ENCODE measurements at regions not wholly inside any gene's neighbourhood (a gene's known extent, or its start where the extent isn't known, plus 50 kb on each side); places are given as distances from the start of the nearest gene placed in this dataset.
"Not testable (repeated sequence)": the region's sequence is repeated elsewhere in the genome, so short reads cannot be mapped to it uniquely, and the experiment has no call there.

DNA sequence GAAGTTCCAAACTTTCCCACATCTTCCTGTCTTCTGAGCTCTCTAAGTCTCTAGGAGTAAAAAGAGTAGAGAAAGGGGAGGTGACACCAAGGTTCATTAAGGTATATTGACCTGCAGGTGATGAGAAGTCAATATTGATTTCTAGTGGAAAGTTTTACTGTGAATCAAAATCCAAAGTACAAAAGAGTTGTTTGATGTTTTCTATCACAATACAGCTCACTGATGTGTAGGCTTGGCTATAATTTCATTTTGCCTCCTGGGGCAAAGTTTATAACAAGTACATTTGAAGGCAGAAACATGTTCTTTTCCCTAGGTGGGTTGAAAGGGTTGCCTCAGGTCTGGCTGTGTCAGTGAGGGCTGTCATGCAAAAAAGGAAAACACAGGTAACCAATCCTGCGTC lies 65.2 kb upstream of the LRPPRC start:
- Histone ChIP-seq H3K4me2 (ENCODE audit: insufficient read depth, low read length) (no peak overlapping the region), H3K4me1 (ENCODE audit: insufficient read depth, low read length) (no peaks in the 10 kb centered on the region), H3K27ac (ENCODE audit: low read length) (no peak overlapping the region), H3K27me3 (ENCODE audit: insufficient read depth, low read length, poor library complexity) (no peaks in the 10 kb centered on the region), H3K9me3 (ENCODE audit: insufficient read depth, low read length, severe bottlenecking) (no peaks in the 10 kb centered on the region), H4K20me1 (ENCODE audit: insufficient read depth, low read length) (no peaks in the 10 kb centered on the region), H2AFZ (ENCODE audit: low read depth, low read length) (no peak overlapping the region), H3K36me3 (ENCODE audit: insufficient read depth, low read length) (no peaks in the 10 kb centered on the region), H3K9ac (ENCODE audit: low read depth, low read length) (no peak overlapping the region), H3K79me2 (ENCODE audit: insufficient read depth, low read length) (no peaks in the 10 kb centered on the region), H3K4me3 (ENCODE audit: low read depth in 1 of 2, low read length in 2 of 2) (no peak overlapping the region)
- ATAC-seq (ENCODE audit: insufficient read depth, low read depth) (no peak), DNase-seq (no peak)
- TF ChIP-seq, protein P1, sequence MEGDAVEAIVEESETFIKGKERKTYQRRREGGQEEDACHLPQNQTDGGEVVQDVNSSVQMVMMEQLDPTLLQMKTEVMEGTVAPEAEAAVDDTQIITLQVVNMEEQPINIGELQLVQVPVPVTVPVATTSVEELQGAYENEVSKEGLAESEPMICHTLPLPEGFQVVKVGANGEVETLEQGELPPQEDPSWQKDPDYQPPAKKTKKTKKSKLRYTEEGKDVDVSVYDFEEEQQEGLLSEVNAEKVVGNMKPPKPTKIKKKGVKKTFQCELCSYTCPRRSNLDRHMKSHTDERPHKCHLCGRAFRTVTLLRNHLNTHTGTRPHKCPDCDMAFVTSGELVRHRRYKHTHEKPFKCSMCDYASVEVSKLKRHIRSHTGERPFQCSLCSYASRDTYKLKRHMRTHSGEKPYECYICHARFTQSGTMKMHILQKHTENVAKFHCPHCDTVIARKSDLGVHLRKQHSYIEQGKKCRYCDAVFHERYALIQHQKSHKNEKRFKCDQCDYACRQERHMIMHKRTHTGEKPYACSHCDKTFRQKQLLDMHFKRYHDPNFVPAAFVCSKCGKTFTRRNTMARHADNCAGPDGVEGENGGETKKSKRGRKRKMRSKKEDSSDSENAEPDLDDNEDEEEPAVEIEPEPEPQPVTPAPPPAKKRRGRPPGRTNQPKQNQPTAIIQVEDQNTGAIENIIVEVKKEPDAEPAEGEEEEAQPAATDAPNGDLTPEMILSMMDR (IDR thresholded peaks at IDR 0.05; ENCODE audit: borderline replicate concordance, extremely low read depth, low read length, poor library complexity, severe bottlenecking) = no peak
- no peak for TF ChIP-seq EZH2 (IDR thresholded peaks at IDR 0.05; ENCODE audit: borderline replicate concordance, low read depth, low read length, severe bottlenecking)

DNA sequence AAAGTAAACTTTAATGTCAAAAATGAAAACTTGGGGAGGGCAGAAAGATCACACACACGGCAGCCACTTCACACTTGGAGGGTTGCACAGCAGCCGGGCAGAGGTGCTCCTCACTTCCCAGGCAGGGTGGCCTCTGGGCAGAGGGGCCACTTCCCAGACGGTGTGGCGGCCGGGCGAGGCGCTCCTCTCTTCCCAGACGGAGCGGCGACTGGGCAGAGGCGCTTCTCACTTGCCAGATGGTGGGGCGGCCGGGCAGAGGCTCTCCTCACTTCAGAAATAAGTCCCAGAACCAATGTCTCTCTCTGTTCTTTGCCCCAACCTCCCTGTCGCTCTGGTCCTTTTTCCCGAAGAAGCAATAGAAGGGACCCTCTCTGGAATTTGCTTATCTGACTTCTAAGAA lies 65.7 kb upstream of the LRPPRC start:
- Histone ChIP-seq H3K27me3 (ENCODE audit: insufficient read depth, low read length, poor library complexity) (no peaks in the 10 kb centered on the region), H3K4me3 (ENCODE audit: low read depth in 1 of 2, low read length in 2 of 2) (no peak overlapping the region), H3K9me3 (ENCODE audit: insufficient read depth, low read length, severe bottlenecking) (no peaks in the 10 kb centered on the region), H3K4me2 (ENCODE audit: insufficient read depth, low read length) (no peak overlapping the region), H4K20me1 (ENCODE audit: insufficient read depth, low read length) (no peaks in the 10 kb centered on the region), H3K9ac (ENCODE audit: low read depth, low read length) (no peak overlapping the region), H3K4me1 (ENCODE audit: insufficient read depth, low read length) (no peaks in the 10 kb centered on the region), H3K36me3 (ENCODE audit: insufficient read depth, low read length) (no peaks in the 10 kb centered on the region), H2AFZ (ENCODE audit: low read depth, low read length) (no peak overlapping the region), H3K79me2 (ENCODE audit: insufficient read depth, low read length) (no peaks in the 10 kb centered on the region), H3K27ac (ENCODE audit: low read length) (no peak overlapping the region)
- DNase-seq (no peak), ATAC-seq (ENCODE audit: insufficient read depth, low read depth) (no peak)
- no peak for TF ChIP-seq EZH2 (IDR thresholded peaks at IDR 0.05; ENCODE audit: borderline replicate concordance, low read depth, low read length, severe bottlenecking)
- TF ChIP-seq, protein P1 (IDR thresholded peaks at IDR 0.05; ENCODE audit: borderline replicate concordance, extremely low read depth, low read length, poor library complexity, severe bottlenecking) = no peak

DNA sequence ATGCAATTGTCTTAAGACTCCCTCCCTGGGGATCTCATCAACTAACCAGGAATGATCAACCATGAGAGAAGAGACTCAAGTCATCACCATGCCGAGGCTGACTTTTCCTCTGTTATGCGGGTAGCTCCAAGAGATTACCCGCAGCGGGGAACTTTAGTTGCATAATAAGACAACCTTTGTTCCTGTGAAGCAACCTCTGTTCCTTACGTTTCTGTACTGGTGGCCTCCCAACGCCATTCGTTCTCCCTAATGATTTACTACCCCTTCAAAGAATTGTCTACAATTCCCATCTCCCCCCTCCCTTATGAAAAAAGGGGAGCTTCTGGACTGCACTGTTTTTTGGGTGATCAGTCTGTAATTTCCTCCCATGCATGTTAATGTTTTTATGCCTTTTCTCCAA lies 66.1 kb upstream of the LRPPRC start:
- ATAC-seq (ENCODE audit: insufficient read depth, low read depth) (no peak), DNase-seq (no peak)
- H3K36me3 ChIP-seq (ENCODE audit: insufficient read depth, low read length) = no peaks in the 10 kb centered on the region
- H3K4me1 ChIP-seq (ENCODE audit: insufficient read depth, low read length) = no peaks in the 10 kb centered on the region
- H3K79me2 ChIP-seq (ENCODE audit: insufficient read depth, low read length) = no peaks in the 10 kb centered on the region
- H3K27me3 ChIP-seq (ENCODE audit: insufficient read depth, low read length, poor library complexity) = no peaks in the 10 kb centered on the region
- H3K4me2 ChIP-seq (ENCODE audit: insufficient read depth, low read length) = no peak overlapping the region
- no peaks in the 10 kb centered on the region for H3K9me3 ChIP-seq (ENCODE audit: insufficient read depth, low read length, severe bottlenecking)
- TF ChIP-seq EZH2 (IDR thresholded peaks at IDR 0.05; ENCODE audit: borderline replicate concordance, low read depth, low read length, severe bottlenecking) = no peak
- TF ChIP-seq, protein P1 (IDR thresholded peaks at IDR 0.05; ENCODE audit: borderline replicate concordance, extremely low read depth, low read length, poor library complexity, severe bottlenecking) = no peak
- no peak overlapping the region for H2AFZ ChIP-seq (ENCODE audit: low read depth, low read length)
- H4K20me1 ChIP-seq (ENCODE audit: insufficient read depth, low read length) = no peaks in the 10 kb centered on the region
- H3K4me3 ChIP-seq (ENCODE audit: low read depth in 1 of 2, low read length in 2 of 2) = no peak overlapping the region
- H3K9ac ChIP-seq (ENCODE audit: low read depth, low read length) = no peak overlapping the region
- no peak overlapping the region for H3K27ac ChIP-seq (ENCODE audit: low read length)

DNA sequence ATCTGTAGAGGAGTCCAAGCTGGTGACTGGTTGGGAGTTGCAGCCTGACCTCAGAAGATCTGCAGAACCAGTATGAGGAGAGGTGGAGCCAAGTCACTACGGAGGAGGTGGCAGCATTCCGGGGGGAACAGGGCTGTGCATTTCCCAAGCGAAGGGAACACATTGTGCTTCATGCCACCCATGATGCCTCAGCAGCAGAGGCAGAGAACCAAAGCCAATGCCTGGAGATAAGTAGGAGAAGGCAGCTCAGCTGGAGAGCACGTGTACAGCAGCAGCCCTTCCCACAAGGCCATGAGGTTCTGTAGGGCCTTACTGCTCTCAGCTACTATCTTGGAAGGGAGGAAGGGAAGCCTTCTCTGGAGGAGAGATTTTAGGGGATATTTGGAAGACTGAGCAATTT lies 67.2 kb upstream of the LRPPRC start:
- Histone ChIP-seq H3K4me2 (ENCODE audit: insufficient read depth, low read length) (no peak overlapping the region), H3K79me2 (ENCODE audit: insufficient read depth, low read length) (no peaks in the 10 kb centered on the region), H3K9ac (ENCODE audit: low read depth, low read length) (no peak overlapping the region), H3K27me3 (ENCODE audit: insufficient read depth, low read length, poor library complexity) (no peaks in the 10 kb centered on the region), H2AFZ (ENCODE audit: low read depth, low read length) (no peak overlapping the region), H3K27ac (ENCODE audit: low read length) (no peak overlapping the region), H3K4me1 (ENCODE audit: insufficient read depth, low read length) (no peaks in the 10 kb centered on the region), H3K4me3 (ENCODE audit: low read depth in 1 of 2, low read length in 2 of 2) (no peak overlapping the region), H3K9me3 (ENCODE audit: insufficient read depth, low read length, severe bottlenecking) (no peaks in the 10 kb centered on the region), H3K36me3 (ENCODE audit: insufficient read depth, low read length) (no peaks in the 10 kb centered on the region), H4K20me1 (ENCODE audit: insufficient read depth, low read length) (no peaks in the 10 kb centered on the region)
- TF ChIP-seq, protein P1 (IDR thresholded peaks at IDR 0.05; ENCODE audit: borderline replicate concordance, extremely low read depth, low read length, poor library complexity, severe bottlenecking) = no peak
- no peak for TF ChIP-seq EZH2 (IDR thresholded peaks at IDR 0.05; ENCODE audit: borderline replicate concordance, low read depth, low read length, severe bottlenecking)
- ATAC-seq (ENCODE audit: insufficient read depth, low read depth) = no peak
- DNase-seq = no peak

DNA sequence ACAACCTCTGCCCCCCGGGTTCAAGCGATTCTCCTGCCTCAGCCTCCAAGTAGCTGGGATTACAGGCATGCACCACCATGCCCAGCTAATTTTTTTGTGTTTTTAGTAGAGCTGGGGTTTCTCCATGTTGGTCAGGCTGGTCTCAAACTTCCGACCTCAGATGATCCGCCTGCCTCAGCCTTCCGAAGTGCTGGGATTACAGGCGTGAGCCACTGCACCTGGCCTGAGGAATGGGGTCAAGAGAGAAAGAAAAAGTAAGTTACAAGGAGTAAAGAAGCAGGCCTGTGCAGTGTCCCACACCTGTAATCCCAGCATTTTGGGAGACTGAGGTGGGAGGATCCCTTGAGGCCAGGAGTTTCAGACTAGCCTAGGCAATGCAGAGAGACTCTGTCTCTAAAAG lies 68.5 kb upstream of the LRPPRC start:
- H3K27me3 ChIP-seq (ENCODE audit: insufficient read depth, low read length, poor library complexity); ATAC-seq (ENCODE audit: insufficient read depth, low read depth); H3K4me2 ChIP-seq (ENCODE audit: insufficient read depth, low read length); H2AFZ ChIP-seq (ENCODE audit: low read depth, low read length); H3K79me2 ChIP-seq (ENCODE audit: insufficient read depth, low read length); H4K20me1 ChIP-seq (ENCODE audit: insufficient read depth, low read length); H3K27ac ChIP-seq (ENCODE audit: low read length); H3K4me1 ChIP-seq (ENCODE audit: insufficient read depth, low read length); H3K36me3 ChIP-seq (ENCODE audit: insufficient read depth, low read length); H3K4me3 ChIP-seq (ENCODE audit: low read depth in 1 of 2, low read length in 2 of 2); H3K9ac ChIP-seq (ENCODE audit: low read depth, low read length); DNase-seq; H3K9me3 ChIP-seq (ENCODE audit: insufficient read depth, low read length, severe bottlenecking): not testable (repeated sequence)

Data from DND-41 (cell line).